IMR-90 (cell line): ENCODE measurements at regions not wholly inside any gene's neighbourhood (a gene's known extent, or its start where the extent isn't known, plus 50 kb on each side); places are given as distances from the start of the nearest gene placed in this dataset.

Experiments used
- ATAC-seq: fragments of 200-7000 bp; cut with Tn5 transposase; 2 replicates; pipeline ENCODE4 v1.9.1; 2020; ENCODE audit warnings: low read depth, mild to moderate bottlenecking, moderate library complexity
- BruUV-seq: library from RNA; stranded (reverse); fragments of 400-500 nt; replicated peaks from 2 replicates; lab custom pipeline; 2021; lab: Mats Ljungman, UMichigan
- CTCF ChIA-PET: fragments of 300-600 bp; formaldehyde crosslinking; extraction: SDS; loops from one replicate; lab custom pipeline; 2021; ENCODE audit warnings: antibody characterized with exemption; lab: Yijun Ruan, JAX
- POLR2A ChIA-PET: fragments of 300-600 bp; sonication (Branson Sonifier 250); formaldehyde crosslinking; loops from one replicate; lab custom pipeline; 2022; ENCODE audit warnings: antibody characterized with exemption; ENCODE audit not compliant: unreplicated experiment; lab: Charles Lee
- DNase-seq: peaks from one replicate; pipeline ENCODE4 v3.0.0; 2013
- H2AFZ ChIP-seq: replicated peaks from 2 replicates; pipeline ENCODE3; 2013; ENCODE audit warnings: low read length, mild to moderate bottlenecking; ENCODE audit not compliant: poor library complexity
- H2AK5ac ChIP-seq: 2 replicates; pipeline ENCODE4 v1.6.1; 2013; ENCODE audit warnings: low read depth, low read length, inconsistent platforms
- H2AK9ac ChIP-seq: replicated peaks from 2 replicates; pipeline ENCODE3; 2013; ENCODE audit warnings: mild to moderate bottlenecking, low read depth, low read length, moderate library complexity; ENCODE audit not compliant: poor library complexity
- H2BK120ac ChIP-seq: 2 replicates; pipeline ENCODE4 v1.6.1; 2013; ENCODE audit warnings: low read depth, low read length, inconsistent platforms
- H2BK15ac ChIP-seq: 3 replicates; pipeline ENCODE4 v1.6.1; 2013; ENCODE audit warnings: low read depth, low read length, inconsistent platforms
- H2BK20ac ChIP-seq: 2 replicates; pipeline ENCODE4 v1.6.1; 2013; ENCODE audit warnings: low read depth, mild to moderate bottlenecking, inconsistent platforms, low read length, moderate library complexity
- H2BK5ac ChIP-seq: 2 replicates; pipeline ENCODE4 v1.6.1; 2013; ENCODE audit warnings: mild to moderate bottlenecking, low read depth, low read length, inconsistent platforms; ENCODE audit not compliant: poor library complexity, severe bottlenecking
- H3K14ac ChIP-seq: replicated peaks from 2 replicates; pipeline ENCODE4 v1.6.1; 2013; ENCODE audit warnings: low read depth, low read length, inconsistent platforms
- H3K18ac ChIP-seq: 2 replicates; pipeline ENCODE4 v1.6.1; 2013; ENCODE audit warnings: low read depth, low read length, control low read depth
- H3K23ac ChIP-seq: 2 replicates; pipeline ENCODE4 v1.6.1; 2013; ENCODE audit warnings: low read depth, low read length, inconsistent platforms
- H3K27ac ChIP-seq: 2 replicates; pipeline ENCODE4 v1.5.1; 2013; ENCODE audit warnings: mild to moderate bottlenecking, control low read depth, low read length; ENCODE audit not compliant: insufficient read depth
- H3K27me3 ChIP-seq: 2 replicates; pipeline ENCODE4 v1.6.1; 2013; ENCODE audit warnings: low read length; ENCODE audit not compliant: control insufficient read depth, insufficient read depth
- H3K36me3 ChIP-seq: 2 replicates; pipeline ENCODE4 v1.6.1; 2013; ENCODE audit warnings: low read length, mixed read lengths; ENCODE audit not compliant: control insufficient read depth, insufficient read depth
- H3K4ac ChIP-seq: 2 replicates; pipeline ENCODE4 v1.6.1; 2013; ENCODE audit warnings: low read depth, low read length, inconsistent platforms
- H3K4me1 ChIP-seq: 2 replicates; pipeline ENCODE4 v1.6.1; 2013; ENCODE audit warnings: low read length, mixed read lengths; ENCODE audit not compliant: control insufficient read depth, insufficient read depth
- H3K4me2 ChIP-seq: 2 replicates; pipeline ENCODE4 v1.6.1; 2013; ENCODE audit warnings: low read depth, mild to moderate bottlenecking, control low read depth, low read length, moderate library complexity
- H3K4me3 ChIP-seq: 2 replicates; pipeline ENCODE4 v1.5.1; 2013; ENCODE audit warnings: low read depth, mild to moderate bottlenecking, control low read depth, low read length, moderate library complexity; ENCODE audit not compliant: insufficient read depth
- H3K56ac ChIP-seq: 2 replicates; pipeline ENCODE4 v1.6.1; 2013; ENCODE audit warnings: low read length, inconsistent platforms; ENCODE audit not compliant: insufficient read depth; ENCODE audit errors: extremely low read depth
- H3K79me1 ChIP-seq, 2 experiments: 2 replicates each; pipeline ENCODE4 v1.6.1; 2013; ENCODE audit warnings: low read length in 2 of 2, inconsistent platforms in 1 of 2, low read depth in 1 of 2
- H3K9ac ChIP-seq: 2 replicates; pipeline ENCODE4 v1.6.1; 2013; ENCODE audit warnings: low read depth, low read length, control low read depth
- H3K9me1 ChIP-seq: 2 replicates; pipeline ENCODE4 v1.6.1; 2013; ENCODE audit warnings: low read length, inconsistent platforms; ENCODE audit not compliant: insufficient read depth
- H3K9me3 ChIP-seq: 2 replicates; pipeline ENCODE4 v1.6.1; 2013; ENCODE audit warnings: low read length; ENCODE audit not compliant: control insufficient read depth, insufficient read depth
- H4K20me1 ChIP-seq: 2 replicates; pipeline ENCODE4 v1.6.1; 2013; ENCODE audit warnings: low read length, inconsistent platforms; ENCODE audit not compliant: insufficient read depth
- H4K5ac ChIP-seq: 2 replicates; pipeline ENCODE4 v1.6.1; 2013; ENCODE audit warnings: mild to moderate bottlenecking, low read depth, low read length, control low read depth
- H4K8ac ChIP-seq, 2 experiments: 2 replicates each; pipeline ENCODE4 v1.6.1; 2013; ENCODE audit warnings: low read depth in 2 of 2, low read length in 2 of 2, control low read depth in 1 of 2, inconsistent platforms in 1 of 2
- H4K91ac ChIP-seq: 2 replicates; pipeline ENCODE4 v1.6.1; 2013; ENCODE audit warnings: low read depth, low read length, inconsistent platforms; ENCODE audit not compliant: insufficient read depth
- RAD21 ChIP-seq: IDR thresholded peaks from 2 replicates; pipeline ENCODE4 v1.6.1; 2012; ENCODE audit warnings: low read length, improper control_type of control experiment
- WGBS, 2 experiments: methylation state at CpG; one replicate each; pipeline versions ENCODE4 v1.1.5 to v1.1.7; 2013; ENCODE audit warnings: missing lambda C conversion rate in 2 of 2; ENCODE audit not compliant: insufficient read length in 1 of 2; ENCODE audit errors: extremely low coverage in 2 of 2; 5-methylcytosine and 5-hydroxymethylcytosine counted together
- dilution Hi-C: fragments of 300-500 bp; cut with HindIII; formaldehyde crosslinking; loops from one replicate; pipeline ENCODE4 v1.14.3; 2018; ENCODE audit warnings: low sequenced_read_pairs; ENCODE audit not compliant: unreplicated experiment
- in situ Hi-C: fragments of 300-500 bp; cut with MboI; formaldehyde crosslinking; loops from 3 replicates; pipeline ENCODE4 v1.14.3; 2019; ENCODE audit warnings: low sequenced_read_pairs, inconsistent platforms, mixed read lengths
- intact Hi-C: fragments of 100-400 bp; cut with micrococcal nuclease; formaldehyde crosslinking; loops from 2 replicates; pipeline ENCODE4 v1.10.0; 2022
- TF ChIP-seq, protein P1 (sequence below): fragments of 150-350 bp; IDR thresholded peaks from 2 replicates; pipeline ENCODE4 v1.6.1; 2016; ENCODE audit warnings: low read depth, mild to moderate bottlenecking, low read length, moderate library complexity, borderline replicate concordance

DNA sequence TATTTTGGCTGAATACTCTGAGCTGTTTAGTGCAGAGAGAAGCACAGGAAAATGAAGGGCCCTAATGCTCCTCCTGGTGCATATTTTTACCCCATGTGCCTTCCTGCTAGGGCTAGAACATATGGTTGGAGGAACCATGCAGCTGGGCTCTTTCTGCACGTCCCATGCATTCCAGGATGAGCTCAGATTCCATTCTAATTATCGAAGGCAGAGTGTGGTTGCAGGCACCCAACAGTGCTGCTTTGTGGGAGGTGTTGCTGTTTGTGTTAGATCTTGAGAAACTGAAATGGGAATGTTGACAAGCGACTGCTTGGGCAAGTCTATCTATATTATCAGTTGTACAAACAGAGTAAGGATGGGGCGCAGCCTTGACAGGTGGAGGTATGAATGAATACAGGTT lies 419.5 kb downstream of the DHX35 start:
- H3K56ac ChIP-seq, result no peak overlapping the region
- H3K4me3 ChIP-seq, result no peak overlapping the region
- no peak overlapping the region for H2BK15ac ChIP-seq
- H3K9ac ChIP-seq, result no peak overlapping the region
- WGBS, 2 experiments, result no CpG with 5 or more reads among the region's 4 CpGs
- no peak overlapping the region for H4K5ac ChIP-seq
- H2AFZ ChIP-seq, result no peak overlapping the region
- no peak overlapping the region for H2BK20ac ChIP-seq
- DNase-seq (no peak), ATAC-seq (no peak)
- no peak overlapping the region for H3K27ac ChIP-seq
- BruUV-seq, result no TSS peak
- H2BK5ac ChIP-seq, result no peak overlapping the region
- intact Hi-C loops, result loop anchor here (1.0 kb wide), 1 partner anchor 30 kb away; no protein-coding TSS in a partner anchor
- no peak overlapping the region for H3K4me2 ChIP-seq
- TF ChIP-seq, protein P1, sequence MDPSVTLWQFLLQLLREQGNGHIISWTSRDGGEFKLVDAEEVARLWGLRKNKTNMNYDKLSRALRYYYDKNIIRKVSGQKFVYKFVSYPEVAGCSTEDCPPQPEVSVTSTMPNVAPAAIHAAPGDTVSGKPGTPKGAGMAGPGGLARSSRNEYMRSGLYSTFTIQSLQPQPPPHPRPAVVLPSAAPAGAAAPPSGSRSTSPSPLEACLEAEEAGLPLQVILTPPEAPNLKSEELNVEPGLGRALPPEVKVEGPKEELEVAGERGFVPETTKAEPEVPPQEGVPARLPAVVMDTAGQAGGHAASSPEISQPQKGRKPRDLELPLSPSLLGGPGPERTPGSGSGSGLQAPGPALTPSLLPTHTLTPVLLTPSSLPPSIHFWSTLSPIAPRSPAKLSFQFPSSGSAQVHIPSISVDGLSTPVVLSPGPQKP, result no peak
- no peak for TF ChIP-seq RAD21
- ChIA-PET CTCF (no interaction called here), POLR2A (no interaction called here)
- dilution Hi-C loops, result no loop called here
- no peaks in the 10 kb centered on the region for H3K36me3 ChIP-seq
- H3K79me1 ChIP-seq, result no peaks in the 10 kb centered on the region
- H4K8ac ChIP-seq, result no peak overlapping the region
- no peak overlapping the region for H3K14ac ChIP-seq
- H3K4me1 ChIP-seq, result no peaks in the 10 kb centered on the region
- H2BK120ac ChIP-seq, result no peak overlapping the region
- in situ Hi-C loops, result no loop called here
- no peaks in the 10 kb centered on the region for H3K27me3 ChIP-seq
- no peak overlapping the region for H3K4ac ChIP-seq
- no peak overlapping the region for H2AK5ac ChIP-seq
- H2AK9ac ChIP-seq, result no peak overlapping the region
- no peak overlapping the region for H3K23ac ChIP-seq
- H4K91ac ChIP-seq, result no peak overlapping the region
- H4K20me1 ChIP-seq, result no peaks in the 10 kb centered on the region
- H3K18ac ChIP-seq, result no peak overlapping the region
- H3K9me3 ChIP-seq, result peaks cover 3% of the 10 kb centered on the region; the same call in 1 of the 2 replicates
- H3K9me1 ChIP-seq, result no peaks in the 10 kb centered on the region
